ENCODE measurements at regions not wholly inside any gene's neighbourhood (a gene's known extent, or its start where the extent isn't known, plus 50 kb on each side); places are given as distances from the start of the nearest gene placed in this dataset.

- H3K36me3 ChIP-seq (ENCODE audit: control insufficient read depth, insufficient read depth, low read length): no peaks in the 10 kb centered on the region
- Mint-ChIP-seq H3K27ac (no peak overlapping the region), H3K36me3 (no peaks in the 10 kb centered on the region), H3K4me1 (peaks cover 0 to 10% of the 10 kb centered on the region in 2 donors), H3K9me3 (no peaks in the 10 kb centered on the region), H3K4me3 (no peak overlapping the region), H3K27me3 (ENCODE audit: low read depth in 2 of 2) (peaks cover 25 to 33% of the 10 kb centered on the region in 2 donors)
- ATAC-seq (no peak), DNase-seq (no peak)
- H3K4me1 ChIP-seq (ENCODE audit: control insufficient read depth, insufficient read depth, low read length): no peaks in the 10 kb centered on the region
- no peak overlapping the region for H3K27ac ChIP-seq (ENCODE audit: low read length)
- 56% methylated on average over 3 of the region's 3 CpGs for WGBS (ENCODE audit: insufficient coverage)
- no peak for TF ChIP-seq CTCF (IDR thresholded peaks at IDR 0.05)
- H3K4me3 ChIP-seq (ENCODE audit: low read length): no peak overlapping the region
- no peaks in the 10 kb centered on the region for H3K27me3 ChIP-seq (ENCODE audit: control insufficient read depth, insufficient read depth, low read length)
- H3K9me3 ChIP-seq (ENCODE audit: control insufficient read depth, insufficient read depth, low read length): no peaks in the 10 kb centered on the region
- intact Hi-C loops (cut with micrococcal nuclease): no loop called here
Measured at GRCh38 chr4:81642543-81642942, 170.8 kb upstream of the RASGEF1B start.

- ATAC-seq: no peak
Measured at GRCh38 chr4:81639248-81639647, 167.5 kb upstream of the RASGEF1B start.

GRCh38 chr4:81638698-81639097 lies 167.0 kb upstream of the RASGEF1B start:
- H3K36me3 ChIP-seq (ENCODE audit: control insufficient read depth, insufficient read depth, low read length): no peaks in the 10 kb centered on the region
- no peak overlapping the region for H3K4me3 ChIP-seq (ENCODE audit: low read length)
- no peak for ATAC-seq
- H3K27me3 ChIP-seq (ENCODE audit: control insufficient read depth, insufficient read depth, low read length): no peaks in the 10 kb centered on the region
- TF ChIP-seq CTCF (IDR thresholded peaks at IDR 0.05): no peak
- H3K4me3 Mint-ChIP-seq: no peak overlapping the region
- peaks cover 0 to 10% of the 10 kb centered on the region in 2 donors for H3K4me1 Mint-ChIP-seq
- no peak for DNase-seq
- no peaks in the 10 kb centered on the region for H3K9me3 ChIP-seq (ENCODE audit: control insufficient read depth, insufficient read depth, low read length)
- 100% methylated on average over 1 of the region's 1 CpG for WGBS (ENCODE audit: insufficient coverage)
- no peaks in the 10 kb centered on the region for H3K9me3 Mint-ChIP-seq
- no peaks in the 10 kb centered on the region for H3K36me3 Mint-ChIP-seq
- H3K27ac Mint-ChIP-seq: no peak overlapping the region
- H3K4me1 ChIP-seq (ENCODE audit: control insufficient read depth, insufficient read depth, low read length): no peaks in the 10 kb centered on the region
- intact Hi-C loops (cut with micrococcal nuclease): no loop called here
- H3K27me3 Mint-ChIP-seq (ENCODE audit: low read depth in 2 of 2): peaks cover 12 to 14% of the 10 kb centered on the region in 2 donors
- no peak overlapping the region for H3K27ac ChIP-seq (ENCODE audit: low read length)

More at GRCh38 chr4:81639248-81639647, 167.5 kb upstream of the RASGEF1B start:
- H3K4me1 Mint-ChIP-seq: peaks cover 0 to 10% of the 10 kb centered on the region in 2 donors
- no peak overlapping the region for H3K4me3 Mint-ChIP-seq
- H3K36me3 Mint-ChIP-seq: no peaks in the 10 kb centered on the region
- no peak overlapping the region for H3K27ac ChIP-seq (ENCODE audit: low read length)
- 90% methylated on average over 1 of the region's 1 CpG for WGBS (ENCODE audit: insufficient coverage)
- no peaks in the 10 kb centered on the region for H3K9me3 ChIP-seq (ENCODE audit: control insufficient read depth, insufficient read depth, low read length)
- no peak overlapping the region for H3K4me3 ChIP-seq (ENCODE audit: low read length)
- no peaks in the 10 kb centered on the region for H3K27me3 ChIP-seq (ENCODE audit: control insufficient read depth, insufficient read depth, low read length)
- peaks cover 12 to 14% of the 10 kb centered on the region in 2 donors for H3K27me3 Mint-ChIP-seq (ENCODE audit: low read depth in 2 of 2)
- TF ChIP-seq CTCF (IDR thresholded peaks at IDR 0.05): no peak
- H3K4me1 ChIP-seq (ENCODE audit: control insufficient read depth, insufficient read depth, low read length): no peaks in the 10 kb centered on the region
- intact Hi-C loops (cut with micrococcal nuclease): no loop called here
- no peaks in the 10 kb centered on the region for H3K9me3 Mint-ChIP-seq
- H3K27ac Mint-ChIP-seq: no peak overlapping the region
- no peaks in the 10 kb centered on the region for H3K36me3 ChIP-seq (ENCODE audit: control insufficient read depth, insufficient read depth, low read length)
- no peak for DNase-seq

GRCh38 chr4:81635739-81636138 lies 164.0 kb upstream of the RASGEF1B start:
- WGBS (ENCODE audit: insufficient coverage): 31% methylated on average over 6 of the region's 6 CpGs
- H3K36me3 Mint-ChIP-seq: no peaks in the 10 kb centered on the region
- peaks cover 0 to 10% of the 10 kb centered on the region in 2 donors for H3K4me1 Mint-ChIP-seq
- ATAC-seq: no peak
- H3K9me3 ChIP-seq (ENCODE audit: control insufficient read depth, insufficient read depth, low read length): no peaks in the 10 kb centered on the region
- H3K4me1 ChIP-seq (ENCODE audit: control insufficient read depth, insufficient read depth, low read length): no peaks in the 10 kb centered on the region
- no peak overlapping the region for H3K27ac ChIP-seq (ENCODE audit: low read length)
- H3K27me3 Mint-ChIP-seq (ENCODE audit: low read depth in 2 of 2): no peaks in the 10 kb centered on the region
- no peaks in the 10 kb centered on the region for H3K36me3 ChIP-seq (ENCODE audit: control insufficient read depth, insufficient read depth, low read length)
- H3K27me3 ChIP-seq (ENCODE audit: control insufficient read depth, insufficient read depth, low read length): no peaks in the 10 kb centered on the region
- no peaks in the 10 kb centered on the region for H3K9me3 Mint-ChIP-seq
- intact Hi-C loops (cut with micrococcal nuclease): no loop called here
- no peak overlapping the region for H3K4me3 ChIP-seq (ENCODE audit: low read length)
- no peak for DNase-seq
- no peak for TF ChIP-seq CTCF (IDR thresholded peaks at IDR 0.05)
- H3K27ac Mint-ChIP-seq: no peak overlapping the region
- no peak overlapping the region for H3K4me3 Mint-ChIP-seq

Data from natural killer cell (primary cell).